GM19372 (cell line): ENCODE measurements at regions not wholly inside any gene's neighbourhood (a gene's known extent, or its start where the extent isn't known, plus 50 kb on each side); places are given as distances from the start of the nearest gene placed in this dataset.
"Not testable (repeated sequence)": the region's sequence is repeated elsewhere in the genome, so short reads cannot be mapped to it uniquely, and the experiment has no call there.

ENCODE experiments used
- ATAC-seq: cut with Tn5 transposase; IDR thresholded peaks from one replicate; pipeline ENCODE4 v1.9.1; 2021; ENCODE audit warnings: mild to moderate bottlenecking, low read depth, moderate library complexity; ENCODE audit not compliant: unreplicated experiment

- ATAC-seq, result no peak
Measured at GRCh38 chr1:173392895-173393658, 84.1 kb upstream of the PRDX6 start.

GRCh38 chr1:173393659-173394000, 83.5 kb upstream of the PRDX6 start:
- ATAC-seq, result no peak

DNA sequence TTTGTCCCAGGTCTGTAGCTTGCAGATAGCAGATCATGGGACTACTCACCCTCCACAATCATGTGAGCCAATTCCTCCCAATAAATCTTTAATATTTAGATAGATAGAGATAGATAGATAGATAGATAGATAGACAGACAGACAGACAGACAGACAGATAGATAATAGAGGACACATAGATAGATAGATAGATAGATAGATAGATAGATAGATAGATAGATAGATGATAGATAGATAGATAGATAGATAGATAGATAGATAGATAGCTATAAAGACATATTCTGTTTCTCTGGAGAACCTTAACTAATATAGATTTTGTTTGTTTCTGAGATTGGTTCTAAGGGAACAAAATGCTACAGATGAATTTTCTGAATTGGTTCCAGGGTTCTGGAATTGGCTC, 82.3 kb upstream of the PRDX6 start:
- not testable (repeated sequence) for ATAC-seq

GRCh38 chr1:173395762-173396161, 81.4 kb upstream of the PRDX6 start:
- no peak for ATAC-seq

GRCh38 chr1:173400387-173400995, 76.6 kb upstream of the PRDX6 start:
- no peak for ATAC-seq

- ATAC-seq, result no peak
Measured at GRCh38 chr1:173403996-173404395, 73.1 kb upstream of the PRDX6 start.

DNA sequence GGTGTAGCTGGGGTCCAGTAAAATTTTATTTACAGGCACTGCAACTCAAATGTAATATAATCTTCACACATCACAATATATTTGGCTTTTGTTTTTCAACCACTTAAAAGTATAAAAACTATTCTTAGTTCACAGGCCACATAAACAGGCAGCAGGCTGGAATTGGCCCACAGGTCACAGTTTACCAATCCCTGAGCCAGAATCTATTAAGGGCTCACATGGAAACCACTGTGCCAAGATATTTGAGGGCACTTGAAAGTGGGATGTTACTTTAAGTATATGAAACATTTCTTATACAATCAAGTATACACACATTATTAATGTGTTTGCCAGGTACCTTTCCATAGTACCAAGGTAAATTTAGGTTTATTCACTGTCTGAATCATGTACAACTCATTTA, 71.9 kb upstream of the PRDX6 start:
- no peak for ATAC-seq

- no peak for ATAC-seq
Measured at GRCh38 chr1:173405834-173406233, 71.3 kb upstream of the PRDX6 start.

GRCh38 chr1:173406783-173407230, 70.3 kb upstream of the PRDX6 start:
- no peak for ATAC-seq

DNA sequence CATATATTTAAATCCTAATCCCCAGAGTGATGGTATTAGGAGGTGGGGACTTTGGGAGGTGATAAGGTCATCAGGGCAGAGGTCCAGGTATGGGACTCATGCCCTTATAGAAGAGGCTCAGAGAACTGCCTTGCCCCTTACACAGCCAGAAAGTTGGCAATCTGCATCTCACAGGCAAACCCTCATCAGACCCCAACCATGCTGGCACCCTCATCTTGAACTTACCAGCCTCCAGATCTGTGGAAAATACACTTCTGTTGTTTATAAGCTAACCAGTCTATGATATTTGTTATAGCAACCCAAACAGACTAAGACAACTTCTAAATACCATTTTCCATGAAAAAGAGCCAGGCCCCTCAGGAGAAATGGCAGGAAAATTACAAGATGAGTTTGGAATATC, 69.3 kb upstream of the PRDX6 start:
- ATAC-seq, result no peak

- no peak for ATAC-seq
Measured at GRCh38 chr1:173408886-173409285, 68.2 kb upstream of the PRDX6 start.

- no peak for ATAC-seq
Measured at GRCh38 chr1:173409613-173410012, 67.5 kb upstream of the PRDX6 start.

DNA sequence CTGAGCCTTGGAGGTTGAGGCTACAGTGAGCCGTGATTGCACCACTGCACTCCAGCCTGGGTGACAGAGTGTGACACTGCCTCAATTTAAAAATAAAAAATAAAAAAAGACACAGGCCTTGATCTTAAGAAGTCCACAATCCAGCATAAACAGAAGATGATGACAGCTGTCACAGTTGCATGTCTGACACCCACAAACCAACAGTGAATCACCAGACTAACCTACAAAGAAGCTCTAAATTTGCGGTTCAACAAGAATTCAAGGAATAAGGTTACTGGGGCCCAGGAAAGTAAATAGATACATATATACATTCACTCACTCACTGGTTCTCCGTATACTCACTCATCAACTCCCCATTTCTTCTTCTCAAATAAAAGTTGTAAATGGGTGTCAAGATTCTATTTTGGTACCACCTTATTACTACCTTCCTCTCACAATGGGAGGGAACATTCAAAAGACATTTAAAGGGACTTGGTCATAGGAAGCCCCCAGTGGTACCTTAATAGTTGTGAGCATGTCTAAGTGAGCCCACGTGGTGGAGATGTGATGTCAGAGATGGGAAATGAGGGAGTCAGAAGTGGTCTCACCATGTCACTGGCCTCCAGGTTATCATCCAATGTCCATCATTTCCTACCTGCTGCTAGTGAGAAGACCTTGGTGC, 66.9 kb upstream of the PRDX6 start:
- no peak for ATAC-seq

DNA sequence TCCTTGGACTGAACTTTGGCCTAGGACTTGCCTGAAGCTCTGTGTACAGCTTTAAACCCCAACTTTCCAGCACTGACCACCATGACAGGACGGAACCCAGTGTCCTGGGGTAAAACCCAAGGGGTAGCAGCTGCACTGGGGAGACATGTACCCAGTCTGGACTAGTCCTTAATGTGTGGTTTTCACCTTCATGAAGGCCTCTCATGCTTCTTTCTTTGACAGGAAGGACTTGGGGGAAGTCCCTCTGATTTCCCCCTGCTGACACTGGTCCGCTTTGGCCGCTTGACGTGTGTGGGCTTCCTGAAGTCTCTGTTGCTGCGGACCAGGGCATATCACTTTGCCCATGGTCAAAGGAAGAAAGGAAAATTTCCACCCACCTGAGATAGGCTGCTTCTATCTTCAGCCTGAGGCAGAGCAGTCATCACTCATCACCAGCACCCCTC, 66.3 kb upstream of the PRDX6 start:
- ATAC-seq, result peak; percentile 53

GRCh38 chr1:173411835-173412742, 65.0 kb upstream of the PRDX6 start:
- ATAC-seq, result no peak

- no peak for ATAC-seq
Measured at GRCh38 chr1:173413271-173413707, 63.8 kb upstream of the PRDX6 start.

GRCh38 chr1:173414136-173414535, 63.0 kb upstream of the PRDX6 start:
- ATAC-seq, result peak; percentile 42

GRCh38 chr1:173414539-173415226, 62.5 kb upstream of the PRDX6 start:
- no peak for ATAC-seq

DNA sequence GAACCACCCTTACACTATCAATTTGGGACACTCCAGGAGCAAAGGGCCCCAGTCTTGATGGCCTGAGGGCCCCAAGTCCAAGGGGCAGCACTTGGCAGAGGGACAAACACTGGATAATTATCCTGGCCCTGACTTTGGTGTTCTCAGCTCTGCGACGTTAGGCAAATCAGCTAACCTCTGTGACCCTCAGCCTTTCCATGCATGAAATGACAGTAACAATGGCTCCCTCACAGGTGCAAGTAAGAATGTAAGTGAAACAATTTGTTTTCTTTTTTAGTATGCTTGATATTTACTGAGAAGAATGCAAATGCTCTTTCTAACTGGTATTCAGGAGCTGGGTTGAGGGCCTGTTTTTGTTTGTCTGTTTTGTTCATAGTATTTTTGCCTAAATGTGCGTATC, 61.6 kb upstream of the PRDX6 start:
- no peak for ATAC-seq

DNA sequence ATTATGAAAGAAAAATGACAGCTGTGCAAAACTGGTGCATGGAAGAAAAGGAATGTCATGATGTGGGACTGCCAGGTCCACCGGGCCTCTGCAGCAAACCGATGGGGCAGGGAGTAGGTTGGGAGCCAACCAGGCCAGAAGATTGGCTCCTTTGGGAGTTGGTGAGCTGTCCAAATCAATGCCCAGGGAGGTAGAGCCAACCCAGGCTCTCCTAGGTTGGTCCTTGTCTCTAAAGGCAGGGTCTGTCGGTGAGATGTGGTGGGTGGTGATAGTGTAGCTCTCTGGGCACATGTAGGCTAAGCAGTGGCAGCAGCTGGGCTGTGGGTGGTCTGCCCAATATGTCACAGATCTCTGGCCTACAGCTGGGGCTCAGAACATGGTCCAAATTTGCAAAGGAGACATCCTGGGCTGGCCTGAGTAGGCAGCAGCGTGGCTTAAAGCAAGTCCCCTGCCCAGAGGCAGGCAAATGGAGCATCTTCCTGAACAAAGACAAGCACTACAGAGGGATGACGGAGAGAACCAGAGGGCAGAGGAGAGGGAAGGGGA, 61.2 kb upstream of the PRDX6 start:
- ATAC-seq, result no peak
